RWPE2 (cell line): ENCODE measurements at regions not wholly inside any gene's neighbourhood (a gene's known extent, or its start where the extent isn't known, plus 50 kb on each side); places are given as distances from the start of the nearest gene placed in this dataset.

Source experiments
- ATAC-seq: fragments of 200-7000 bp; cut with Tn5 transposase; 3 replicates; pipeline ENCODE4 v1.9.1; 2021; ENCODE audit warnings: low read depth
- DNase-seq: peaks from one replicate; pipeline ENCODE4 v3.0.0-alpha.2; 2020; ENCODE audit warnings: low spot score
- H3K27ac ChIP-seq: fragments of 450-650 bp; 2 replicates; pipeline ENCODE4 v1.5.1; 2017; ENCODE audit warnings: mild to moderate bottlenecking; ENCODE audit not compliant: poor library complexity, severe bottlenecking
- H3K27me3 ChIP-seq: fragments of 250-450 bp; sonication (Bioruptor Pico); 2 replicates; pipeline ENCODE4 v1.5.1; 2021; ENCODE audit warnings: mild to moderate bottlenecking, moderate library complexity; ENCODE audit not compliant: insufficient read depth, poor library complexity, severe bottlenecking
- H3K36me3 ChIP-seq: fragments of 250-450 bp; sonication (Bioruptor Pico); 2 replicates; pipeline ENCODE4 v1.5.1; 2020; ENCODE audit warnings: low read depth, mild to moderate bottlenecking, moderate library complexity
- H3K4me1 ChIP-seq: fragments of 250-450 bp; sonication (Bioruptor Pico); 2 replicates; pipeline ENCODE4 v1.5.1; 2021; ENCODE audit warnings: mild to moderate bottlenecking, moderate library complexity; ENCODE audit not compliant: insufficient read depth, poor library complexity, severe bottlenecking
- H3K4me3 ChIP-seq: fragments of 250-450 bp; sonication (Bioruptor Pico); 2 replicates; pipeline ENCODE4 v1.5.1; 2021; ENCODE audit warnings: mild to moderate bottlenecking, moderate library complexity; ENCODE audit not compliant: severe bottlenecking
- H3K9me3 ChIP-seq: fragments of 250-450 bp; sonication (Bioruptor Pico); 2 replicates; pipeline ENCODE4 v1.5.1; 2021; ENCODE audit warnings: mild to moderate bottlenecking, moderate library complexity; ENCODE audit not compliant: severe bottlenecking
- CTCF ChIP-seq: fragments of 450-650 bp; IDR thresholded peaks from one replicate; pipeline ENCODE4 v1.5.1; 2017; ENCODE audit warnings: mild to moderate bottlenecking, moderate library complexity; ENCODE audit not compliant: poor library complexity, severe bottlenecking

GRCh38 chr12:115062741-115063140 is 378.8 kb upstream of the TBX3 start:
- Histone ChIP-seq H3K9me3 (no peaks in the 10 kb centered on the region), H3K36me3 (no peaks in the 10 kb centered on the region), H3K4me3 (no peak overlapping the region), H3K4me1 (no peaks in the 10 kb centered on the region), H3K27ac (no peak overlapping the region), H3K27me3 (no peaks in the 10 kb centered on the region)
- no peak for DNase-seq
- no peak for ATAC-seq
- TF ChIP-seq CTCF: no peak

GRCh38 chr12:115060477-115061168 is 376.6 kb upstream of the TBX3 start:
- no peaks in the 10 kb centered on the region for H3K36me3 ChIP-seq
- ATAC-seq (no peak), DNase-seq (no peak)
- H3K27ac ChIP-seq: no peak overlapping the region
- H3K4me3 ChIP-seq: no peak overlapping the region
- no peaks in the 10 kb centered on the region for H3K9me3 ChIP-seq
- no peaks in the 10 kb centered on the region for H3K4me1 ChIP-seq
- TF ChIP-seq CTCF: no peak
- H3K27me3 ChIP-seq: no peaks in the 10 kb centered on the region

- Histone ChIP-seq H3K4me3 (no peak overlapping the region), H3K36me3 (no peaks in the 10 kb centered on the region), H3K27ac (no peak overlapping the region), H3K4me1 (no peaks in the 10 kb centered on the region), H3K27me3 (no peaks in the 10 kb centered on the region), H3K9me3 (no peaks in the 10 kb centered on the region)
- DNase-seq (no peak), ATAC-seq (no peak)
- no peak for TF ChIP-seq CTCF
Observed at GRCh38 chr12:115057445-115057844, 373.5 kb upstream of the TBX3 start.

DNA sequence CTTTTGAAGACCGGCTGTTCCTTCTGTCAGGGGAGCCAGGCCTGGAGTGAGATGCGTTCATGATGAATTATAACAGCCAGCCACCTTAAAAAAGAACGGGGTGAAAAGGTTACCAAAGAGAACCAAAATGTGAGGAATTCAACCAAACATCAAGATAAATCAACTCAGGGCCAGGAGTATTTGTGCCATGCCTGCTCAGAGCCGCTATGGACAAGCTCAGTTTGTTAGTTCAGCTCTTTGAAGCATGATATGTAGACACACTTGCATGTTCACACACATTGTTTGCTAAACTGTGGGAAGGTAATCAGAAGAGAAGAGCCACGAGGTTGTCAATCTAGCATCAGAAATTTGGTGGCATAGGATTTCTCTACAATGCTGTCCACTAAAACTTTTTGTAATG is 367.4 kb upstream of the TBX3 start:
- no peak for DNase-seq
- H3K27ac ChIP-seq: no peak overlapping the region
- H3K4me1 ChIP-seq: no peaks in the 10 kb centered on the region
- no peak overlapping the region for H3K4me3 ChIP-seq
- TF ChIP-seq CTCF: no peak
- no peak for ATAC-seq
- H3K9me3 ChIP-seq: no peaks in the 10 kb centered on the region
- no peaks in the 10 kb centered on the region for H3K27me3 ChIP-seq
- H3K36me3 ChIP-seq: no peaks in the 10 kb centered on the region

DNA sequence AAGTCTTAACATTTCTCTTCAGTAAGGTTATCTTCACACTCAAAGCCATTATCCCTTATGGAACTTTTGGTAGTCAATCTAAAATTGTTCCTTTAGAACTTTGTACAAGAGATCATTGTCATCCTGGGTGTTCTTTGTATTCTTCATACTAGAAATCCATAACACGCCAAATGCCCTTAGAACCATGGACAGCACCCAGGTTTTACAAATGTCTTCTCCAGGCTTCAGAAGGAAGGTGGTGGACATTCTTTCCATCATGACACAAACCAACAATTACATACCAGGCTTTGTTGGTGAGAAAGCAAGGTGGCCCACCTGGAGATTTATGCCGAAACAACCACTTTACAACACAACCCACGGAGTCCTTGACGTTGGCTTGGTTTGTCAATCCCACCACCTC is 365.6 kb upstream of the TBX3 start:
- no peaks in the 10 kb centered on the region for H3K27me3 ChIP-seq
- ATAC-seq: no peak
- no peaks in the 10 kb centered on the region for H3K4me1 ChIP-seq
- H3K36me3 ChIP-seq: no peaks in the 10 kb centered on the region
- no peak overlapping the region for H3K4me3 ChIP-seq
- H3K9me3 ChIP-seq: no peaks in the 10 kb centered on the region
- no peak for DNase-seq
- no peak for TF ChIP-seq CTCF
- H3K27ac ChIP-seq: no peak overlapping the region
